ENCODE measurements at regions not wholly inside any gene's neighbourhood (a gene's known extent, or its start where the extent isn't known, plus 50 kb on each side); places are given as distances from the start of the nearest gene placed in this dataset.
A peak's percentile ranks its signal among the peaks of the same experiment; 100 is the strongest.
"Not testable (repeated sequence)": the region's sequence is repeated elsewhere in the genome, so short reads cannot be mapped to it uniquely, and the experiment has no call there.

GRCh38 chr22:49457146-49457545 is 370.5 kb downstream of the BRD1 start:
- Histone ChIP-seq H3K4me1 (ENCODE audit: insufficient read depth, low read length) (no peaks in the 10 kb centered on the region), H3K9me3 (ENCODE audit: insufficient read depth, low read depth, low read length) (no peaks in the 10 kb centered on the region), H3K4me3 (ENCODE audit: low read length) (no peak overlapping the region), H3K27me3 (ENCODE audit: insufficient read depth, low read length) (peaks cover 13% of the 10 kb centered on the region), H3K9ac (ENCODE audit: low read depth, low read length) (no peak overlapping the region), H3K27ac (ENCODE audit: low read length) (no peak overlapping the region), H3K36me3 (ENCODE audit: insufficient read depth, low read depth, low read length) (no peaks in the 10 kb centered on the region)

DNA sequence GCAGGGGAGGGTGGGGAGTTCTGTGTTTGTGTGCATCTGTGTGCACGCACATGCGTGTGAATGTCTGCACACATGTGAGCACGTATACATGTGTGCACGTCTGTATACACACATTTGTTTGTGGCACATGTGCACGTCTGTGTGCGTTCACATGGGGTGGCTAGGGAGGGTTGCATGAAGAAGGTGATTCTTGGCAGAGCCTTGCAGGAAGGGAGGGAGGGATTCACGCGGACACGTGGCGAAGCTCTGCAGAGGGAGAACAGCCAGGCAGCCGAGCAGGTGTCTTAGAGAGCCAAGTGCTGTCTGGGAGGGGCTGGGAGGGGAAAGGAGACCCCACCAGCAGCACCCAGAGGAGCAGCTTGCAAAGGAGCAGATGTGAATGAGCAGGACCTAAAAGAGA is 372.1 kb downstream of the BRD1 start:
- Histone ChIP-seq H3K27ac (ENCODE audit: low read length) (no peak overlapping the region), H3K4me3 (ENCODE audit: low read length) (no peak overlapping the region), H3K4me1 (ENCODE audit: insufficient read depth, low read length) (peaks cover 5% of the 10 kb centered on the region; the same call in 1 of the 2 replicates), H3K27me3 (ENCODE audit: insufficient read depth, low read length) (peaks cover 29% of the 10 kb centered on the region), H3K9ac (ENCODE audit: low read depth, low read length) (no peak overlapping the region), H3K9me3 (ENCODE audit: insufficient read depth, low read depth, low read length) (no peaks in the 10 kb centered on the region), H3K36me3 (ENCODE audit: insufficient read depth, low read depth, low read length) (no peaks in the 10 kb centered on the region)

- H3K9me3 ChIP-seq (ENCODE audit: insufficient read depth, low read depth, low read length): no peaks in the 10 kb centered on the region
- H3K27ac ChIP-seq (ENCODE audit: low read length): no peak overlapping the region
- no peak overlapping the region for H3K4me3 ChIP-seq (ENCODE audit: low read length)
- H3K36me3 ChIP-seq (ENCODE audit: insufficient read depth, low read depth, low read length): no peaks in the 10 kb centered on the region
- H3K27me3 ChIP-seq (ENCODE audit: insufficient read depth, low read length): peaks cover 35% of the 10 kb centered on the region
- H3K9ac ChIP-seq (ENCODE audit: low read depth, low read length): no peak overlapping the region
- H3K4me1 ChIP-seq (ENCODE audit: insufficient read depth, low read length): peaks cover 5% of the 10 kb centered on the region; the same call in 1 of the 2 replicates
Measured at GRCh38 chr22:49454726-49455125, 372.9 kb downstream of the BRD1 start.

GRCh38 chr22:49453771-49454170 is 373.9 kb downstream of the BRD1 start:
- H3K27me3 ChIP-seq (ENCODE audit: insufficient read depth, low read length): peaks cover 45% of the 10 kb centered on the region
- H3K36me3 ChIP-seq (ENCODE audit: insufficient read depth, low read depth, low read length): no peaks in the 10 kb centered on the region
- H3K9me3 ChIP-seq (ENCODE audit: insufficient read depth, low read depth, low read length): no peaks in the 10 kb centered on the region
- no peak overlapping the region for H3K9ac ChIP-seq (ENCODE audit: low read depth, low read length)
- H3K4me3 ChIP-seq (ENCODE audit: low read length): no peak overlapping the region
- peaks cover 5% of the 10 kb centered on the region; the same call in 1 of the 2 replicates for H3K4me1 ChIP-seq (ENCODE audit: insufficient read depth, low read length)
- H3K27ac ChIP-seq (ENCODE audit: low read length): no peak overlapping the region

DNA sequence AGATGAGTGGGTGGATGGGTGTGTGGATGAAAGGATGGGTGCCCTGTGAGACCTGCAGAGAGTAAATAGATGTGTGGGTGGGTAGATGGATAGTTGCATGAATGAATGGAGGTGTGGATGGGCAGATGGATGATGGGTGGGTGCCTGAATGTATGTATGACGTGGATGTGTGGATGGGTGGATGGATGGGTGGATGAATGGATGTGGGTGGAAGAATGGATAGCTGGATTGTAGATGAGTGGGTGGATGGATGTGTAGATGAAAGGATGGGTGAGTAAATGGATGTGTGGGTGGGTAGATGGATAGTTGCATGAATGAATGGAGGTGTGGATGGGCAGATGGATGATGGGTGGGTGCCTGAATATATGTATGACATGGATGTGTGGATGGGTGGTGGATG is 374.7 kb downstream of the BRD1 start:
- not testable (repeated sequence) for H3K27ac ChIP-seq (ENCODE audit: low read length); H3K4me1 ChIP-seq (ENCODE audit: insufficient read depth, low read length); H3K9ac ChIP-seq (ENCODE audit: low read depth, low read length); H3K9me3 ChIP-seq (ENCODE audit: insufficient read depth, low read depth, low read length); H3K4me3 ChIP-seq (ENCODE audit: low read length); H3K36me3 ChIP-seq (ENCODE audit: insufficient read depth, low read depth, low read length)
- H3K27me3 ChIP-seq (ENCODE audit: insufficient read depth, low read length): peaks cover 52% of the 10 kb centered on the region

DNA sequence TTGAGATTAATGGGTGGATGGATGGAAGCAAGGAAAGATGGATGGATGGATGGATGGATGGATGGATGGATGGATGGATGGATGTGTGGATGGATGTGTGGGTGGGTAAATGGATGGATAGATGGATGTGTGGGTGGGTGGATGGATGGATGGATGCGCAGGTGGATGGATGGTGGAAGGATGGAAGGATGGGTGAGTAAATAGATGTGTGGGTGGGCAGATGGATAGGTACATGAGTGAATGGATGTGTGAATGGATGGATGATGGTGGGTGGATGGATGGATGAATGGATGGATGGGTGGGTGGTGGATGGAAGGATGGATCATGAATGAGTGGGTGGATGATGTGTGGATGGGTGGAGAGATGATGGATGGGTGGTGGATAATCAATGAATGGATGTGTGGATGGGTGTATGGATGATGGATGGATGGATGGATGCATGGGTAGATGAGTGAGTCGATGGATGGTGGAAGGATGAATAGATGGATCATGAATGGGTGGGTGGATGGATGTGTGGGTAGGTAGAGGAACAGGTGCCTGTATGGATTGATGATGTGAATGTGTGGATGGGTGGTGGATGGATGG is 375.2 kb downstream of the BRD1 start:
- peaks cover 5% of the 10 kb centered on the region; the same call in 1 of the 2 replicates for H3K4me1 ChIP-seq (ENCODE audit: insufficient read depth, low read length)
- H3K27ac ChIP-seq (ENCODE audit: low read length): no peak overlapping the region
- H3K9ac ChIP-seq (ENCODE audit: low read depth, low read length): no peak overlapping the region
- peaks cover 52% of the 10 kb centered on the region for H3K27me3 ChIP-seq (ENCODE audit: insufficient read depth, low read length)
- H3K36me3 ChIP-seq (ENCODE audit: insufficient read depth, low read depth, low read length): no peaks in the 10 kb centered on the region
- no peak overlapping the region for H3K4me3 ChIP-seq (ENCODE audit: low read length)
- H3K9me3 ChIP-seq (ENCODE audit: insufficient read depth, low read depth, low read length): no peaks in the 10 kb centered on the region

GRCh38 chr22:49451070-49451840 is 376.4 kb downstream of the BRD1 start:
- H3K9ac ChIP-seq (ENCODE audit: low read depth, low read length): no peak overlapping the region
- H3K9me3 ChIP-seq (ENCODE audit: insufficient read depth, low read depth, low read length): no peaks in the 10 kb centered on the region
- peaks cover 5% of the 10 kb centered on the region; the same call in 1 of the 2 replicates for H3K4me1 ChIP-seq (ENCODE audit: insufficient read depth, low read length)
- no peak overlapping the region for H3K27ac ChIP-seq (ENCODE audit: low read length)
- H3K4me3 ChIP-seq (ENCODE audit: low read length): peak overlapping the region; percentile 56
- peaks cover 52% of the 10 kb centered on the region for H3K27me3 ChIP-seq (ENCODE audit: insufficient read depth, low read length)
- no peaks in the 10 kb centered on the region for H3K36me3 ChIP-seq (ENCODE audit: insufficient read depth, low read depth, low read length)

- Histone ChIP-seq H3K27ac (ENCODE audit: low read length) (no peak overlapping the region), H3K9me3 (ENCODE audit: insufficient read depth, low read depth, low read length) (no peaks in the 10 kb centered on the region), H3K27me3 (ENCODE audit: insufficient read depth, low read length) (peaks cover 52% of the 10 kb centered on the region), H3K9ac (ENCODE audit: low read depth, low read length) (no peak overlapping the region), H3K4me1 (ENCODE audit: insufficient read depth, low read length) (peaks cover 5% of the 10 kb centered on the region; the same call in 1 of the 2 replicates), H3K4me3 (ENCODE audit: low read length) (peak overlapping the region; percentile 56), H3K36me3 (ENCODE audit: insufficient read depth, low read depth, low read length) (no peaks in the 10 kb centered on the region)
Measured at GRCh38 chr22:49450498-49450897, 377.2 kb downstream of the BRD1 start.

DNA sequence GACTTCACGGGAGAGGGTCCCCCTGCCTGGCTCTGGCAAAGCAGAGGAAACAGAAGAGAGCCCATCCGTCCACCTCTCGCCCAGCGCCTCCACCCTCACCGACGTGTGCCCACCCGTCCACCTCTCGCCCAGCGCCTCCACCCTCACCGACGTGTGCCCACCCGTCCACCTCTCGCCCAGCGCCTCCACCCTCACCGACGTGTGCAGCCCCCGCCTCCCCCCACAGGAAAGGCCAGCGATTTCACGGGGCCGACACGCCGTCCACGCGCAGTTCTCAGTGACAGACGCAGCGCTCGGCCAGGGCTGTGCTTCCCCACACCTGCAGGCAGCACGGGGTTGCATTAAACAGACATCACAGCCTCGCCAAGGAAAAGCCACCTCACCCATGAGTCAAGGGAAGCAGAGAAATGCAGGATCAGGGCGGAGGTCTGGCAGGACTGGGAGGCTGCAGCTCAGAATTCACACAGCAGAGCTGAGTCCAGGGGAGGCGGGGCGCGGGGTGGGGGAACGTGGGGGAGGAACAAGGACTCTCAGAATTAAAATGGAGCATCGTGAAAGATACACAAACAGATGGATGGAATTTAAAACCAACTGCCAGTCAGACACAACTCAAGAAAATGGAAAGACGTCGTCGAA is 377.7 kb downstream of the BRD1 start:
- Histone ChIP-seq H3K9ac (ENCODE audit: low read depth, low read length) (no peak overlapping the region), H3K4me3 (ENCODE audit: low read length) (peak overlapping the region; percentile 56; the same call in 1 of the 2 replicates), H3K9me3 (ENCODE audit: insufficient read depth, low read depth, low read length) (no peaks in the 10 kb centered on the region), H3K36me3 (ENCODE audit: insufficient read depth, low read depth, low read length) (no peaks in the 10 kb centered on the region), H3K27ac (ENCODE audit: low read length) (no peak overlapping the region), H3K4me1 (ENCODE audit: insufficient read depth, low read length) (peaks cover 5% of the 10 kb centered on the region; the same call in 1 of the 2 replicates), H3K27me3 (ENCODE audit: insufficient read depth, low read length) (peaks cover 50% of the 10 kb centered on the region)

- Histone ChIP-seq H3K36me3 (ENCODE audit: insufficient read depth, low read depth, low read length) (no peaks in the 10 kb centered on the region), H3K4me1 (ENCODE audit: insufficient read depth, low read length) (peaks cover 5% of the 10 kb centered on the region; the same call in 1 of the 2 replicates), H3K27ac (ENCODE audit: low read length) (no peak overlapping the region), H3K9ac (ENCODE audit: low read depth, low read length) (no peak overlapping the region), H3K27me3 (ENCODE audit: insufficient read depth, low read length) (peaks cover 48% of the 10 kb centered on the region), H3K4me3 (ENCODE audit: low read length) (peak overlapping the region; percentile 16; the same call in 1 of the 2 replicates), H3K9me3 (ENCODE audit: insufficient read depth, low read depth, low read length) (no peaks in the 10 kb centered on the region)
Measured at GRCh38 chr22:49449377-49449776, 378.3 kb downstream of the BRD1 start.

DNA sequence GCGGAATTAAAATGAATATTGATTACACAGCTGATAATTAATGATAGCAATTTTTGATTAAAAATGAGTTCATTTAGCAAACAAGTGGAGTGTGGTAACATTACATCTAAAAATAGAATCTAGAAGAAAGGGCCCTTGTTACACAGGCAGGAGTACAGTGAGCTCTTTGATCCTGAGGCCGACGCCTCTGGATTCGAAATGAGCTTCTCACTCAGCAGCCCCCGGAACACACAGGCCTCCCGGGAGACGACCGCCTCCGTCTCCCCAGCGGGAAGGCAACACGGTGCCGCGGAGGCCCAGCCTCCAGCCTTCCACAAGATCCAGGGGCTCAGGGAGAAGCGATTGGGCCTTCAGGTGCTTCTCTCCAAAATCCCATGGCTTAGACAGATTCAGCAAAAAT is 379.1 kb downstream of the BRD1 start:
- H3K9me3 ChIP-seq (ENCODE audit: insufficient read depth, low read depth, low read length): no peaks in the 10 kb centered on the region
- H3K4me1 ChIP-seq (ENCODE audit: insufficient read depth, low read length): peaks cover 5% of the 10 kb centered on the region; the same call in 1 of the 2 replicates
- no peak overlapping the region for H3K9ac ChIP-seq (ENCODE audit: low read depth, low read length)
- no peak overlapping the region for H3K4me3 ChIP-seq (ENCODE audit: low read length)
- peaks cover 45% of the 10 kb centered on the region for H3K27me3 ChIP-seq (ENCODE audit: insufficient read depth, low read length)
- no peak overlapping the region for H3K27ac ChIP-seq (ENCODE audit: low read length)
- H3K36me3 ChIP-seq (ENCODE audit: insufficient read depth, low read depth, low read length): no peaks in the 10 kb centered on the region

Data from iPS-20b (cell line).